SK-N-SH (cell line): ENCODE measurements at regions not wholly inside any gene's neighbourhood (a gene's known extent, or its start where the extent isn't known, plus 50 kb on each side); places are given as distances from the start of the nearest gene placed in this dataset.
A peak's percentile ranks its signal among the peaks of the same experiment; 100 is the strongest.

ENCODE experiments used
- CTCF ChIA-PET: fragments of 300-600, 350-600 bp; formaldehyde crosslinking; extraction: SDS; loops from one replicate; lab custom pipeline; 2021; lab: Yijun Ruan, JAX
- POLR2A ChIA-PET: fragments of 350-600 bp; sonication (Branson Sonifier 250); formaldehyde crosslinking; extraction: SDS; loops from one replicate; lab custom pipeline; 2020; ENCODE audit warnings: antibody characterized with exemption, inconsistent platforms; lab: Yijun Ruan, JAX
- DNase-seq: peaks from one replicate; pipeline ENCODE4 v3.0.0; 2012
- H2AFZ ChIP-seq: fragments of 200-600 bp; sonication (generic); 2 replicates; pipeline ENCODE4 v1.8.1; 2016; ENCODE audit warnings: antibody characterized with exemption, mild to moderate bottlenecking, low read depth
- H3F3A ChIP-seq: fragments of 200-600 bp; sonication (generic); replicated peaks from 2 replicates; pipeline ENCODE3; 2016; ENCODE audit warnings: antibody characterized with exemption, mild to moderate bottlenecking; ENCODE audit not compliant: insufficient read depth
- H3K27ac ChIP-seq, 2 experiments: fragments of 200-500 bp in 1 of 2; fragments of 200-600 bp in 1 of 2; sonication (Bioruptor generic) in 1 of 2; sonication (generic), shearing (Covaris generic) in 1 of 2; 2 replicates each; pipeline versions ENCODE4 v1.5.1 to v1.6.1; 2014 to 2016; ENCODE audit warnings: low read depth in 2 of 2, inconsistent platforms in 1 of 2, low read length in 1 of 2, mild to moderate bottlenecking in 1 of 2, mixed read lengths in 1 of 2
- H3K27me3 ChIP-seq: fragments of 200-600 bp; sonication (generic), shearing (Covaris generic); 2 replicates; pipeline ENCODE4 v1.6.1; 2016; ENCODE audit warnings: mixed run types; ENCODE audit not compliant: insufficient read depth
- H3K36me3 ChIP-seq, 2 experiments: fragments of 200-500 bp in 1 of 2; fragments of 200-600 bp in 1 of 2; sonication (Bioruptor generic) in 1 of 2; sonication (generic) in 1 of 2; replicated peaks in 1 of 2; 2 replicates each; pipeline versions ENCODE3 to v1.5.1; 2014 to 2016; ENCODE audit warnings: low read length in 1 of 2, mild to moderate bottlenecking in 1 of 2; ENCODE audit not compliant: insufficient read depth in 2 of 2, control insufficient read depth in 1 of 2
- H3K4me1 ChIP-seq, 2 experiments: fragments of 200-500 bp in 1 of 2; fragments of 200-600 bp in 1 of 2; sonication (Bioruptor generic) in 1 of 2; sonication (generic), shearing (Covaris generic) in 1 of 2; 2 replicates each; pipeline versions ENCODE4 v1.5.1 to v1.6.1; 2014 to 2016; ENCODE audit warnings: low read depth in 1 of 2, low read length in 1 of 2, mixed run types in 1 of 2; ENCODE audit not compliant: insufficient read depth in 2 of 2, control insufficient read depth in 1 of 2
- H3K4me2 ChIP-seq: fragments of 200-600 bp; sonication (generic), shearing (Covaris generic); 2 replicates; pipeline ENCODE4 v1.6.1; 2017; ENCODE audit warnings: mixed run types
- H3K4me3 ChIP-seq, 2 experiments: fragments of 200-500 bp in 1 of 2; fragments of 200-600 bp in 1 of 2; sonication (Bioruptor generic) in 1 of 2; sonication (generic), shearing (Covaris generic) in 1 of 2; 2 replicates each; pipeline versions ENCODE4 v1.5.1 to v1.8.1; 2014 to 2016; ENCODE audit warnings: low read depth in 2 of 2, inconsistent platforms in 1 of 2, low read length in 1 of 2, mild to moderate bottlenecking in 1 of 2, mixed read lengths in 1 of 2, moderate library complexity in 1 of 2
- H3K79me2 ChIP-seq: fragments of 200-600 bp; sonication (generic); 2 replicates; pipeline ENCODE4 v1.8.1; 2017; ENCODE audit warnings: mild to moderate bottlenecking; ENCODE audit not compliant: insufficient read depth
- H3K9ac ChIP-seq: fragments of 200-600 bp; sonication (generic); 2 replicates; pipeline ENCODE4 v1.6.1; 2017; ENCODE audit warnings: mixed run types
- H3K9me2 ChIP-seq: fragments of 200-600 bp; sonication (generic); 2 replicates; pipeline ENCODE4 v1.6.1; 2017; ENCODE audit warnings: mixed run types
- H3K9me3 ChIP-seq: fragments of 200-600 bp; sonication (generic); 2 replicates; pipeline ENCODE4 v1.6.1; 2017; ENCODE audit warnings: mixed run types, mild to moderate bottlenecking, moderate library complexity
- H4K20me1 ChIP-seq: fragments of 200-600 bp; sonication (generic); 2 replicates; pipeline ENCODE4 v1.6.1; 2017; ENCODE audit warnings: mild to moderate bottlenecking, mixed run types; ENCODE audit not compliant: insufficient read depth
- CHD2 ChIP-seq: fragments of 150-350 bp; IDR thresholded peaks from 2 replicates; pipeline ENCODE4 v1.6.1; 2018; ENCODE audit warnings: low read length; ENCODE audit not compliant: partially characterized antibody
- FOSL2 ChIP-seq: IDR thresholded peaks from 2 replicates; pipeline ENCODE4 v1.4.0; 2012; ENCODE audit warnings: low read depth, mild to moderate bottlenecking, moderate library complexity, borderline replicate concordance
- FOXM1 ChIP-seq: IDR thresholded peaks from 2 replicates; pipeline ENCODE4 v1.4.0; 2012; ENCODE audit warnings: low read depth, mild to moderate bottlenecking
- GATA2 ChIP-seq: sonication (generic); formaldehyde crosslinking; IDR thresholded peaks from 2 replicates; pipeline ENCODE4 v1.5.0; 2020; ENCODE audit warnings: mild to moderate bottlenecking, missing genetic modification reagents
- JUND ChIP-seq: IDR thresholded peaks from 2 replicates; pipeline ENCODE4 v1.4.0; 2012
- MAX ChIP-seq: IDR thresholded peaks from 2 replicates; pipeline ENCODE4 v1.4.0; 2012; ENCODE audit warnings: low read depth
- MXI1 ChIP-seq: IDR thresholded peaks from 2 replicates; pipeline ENCODE4 v1.6.1; 2012; ENCODE audit warnings: mild to moderate bottlenecking, low read depth, low read length, improper control_type of control experiment
- NRF1 ChIP-seq: IDR thresholded peaks from 2 replicates; pipeline ENCODE4 v1.6.1; 2012; ENCODE audit warnings: low read depth, mild to moderate bottlenecking, low read length
- RCOR1 ChIP-seq: fragments of 150-350 bp; IDR thresholded peaks from 2 replicates; pipeline ENCODE4 v1.6.1; 2017; ENCODE audit warnings: antibody characterized with exemption, low read length
- SMC3 ChIP-seq: IDR thresholded peaks from 2 replicates; pipeline ENCODE4 v1.6.1; 2012; ENCODE audit warnings: low read depth, low read length, improper control_type of control experiment
- TAF1 ChIP-seq: IDR thresholded peaks from 2 replicates; pipeline ENCODE4 v1.6.1; 2012; ENCODE audit warnings: low read depth, mild to moderate bottlenecking, low read length, moderate library complexity, borderline replicate concordance
- TCF12 ChIP-seq: IDR thresholded peaks from 2 replicates; pipeline ENCODE4 v1.4.0; 2012
- ZBTB33 ChIP-seq: IDR thresholded peaks from 2 replicates; pipeline ENCODE4 v1.4.0; 2012; ENCODE audit warnings: low read depth, borderline replicate concordance
- WGBS: methylation state at CpG from one replicate; pipeline ENCODE4 v1.1.6; 2017; ENCODE audit warnings: low lambda C conversion rate; 5-methylcytosine and 5-hydroxymethylcytosine counted together

GRCh38 chr7:35556515-35557471 is 138.1 kb downstream of the HERPUD2 start:
- H3K9ac ChIP-seq, result no peak overlapping the region
- 69% methylated on average over 8 of the region's 8 CpGs for WGBS
- CTCF ChIA-PET, result interaction anchor here (0.8 to 5.9 kb wide), 4 partner anchors 8 to 67 kb away, joined by 3 to 25 read pairs (median 4); no protein-coding TSS in a partner anchor
- no peak for TF ChIP-seq JUND
- TF ChIP-seq ZBTB33, result no peak
- no peak for TF ChIP-seq MXI1
- TF ChIP-seq FOXM1, result no peak
- no peak for TF ChIP-seq NRF1
- no peak for TF ChIP-seq TCF12
- no peak for TF ChIP-seq TAF1
- TF ChIP-seq MAX, result no peak
- TF ChIP-seq RCOR1, result no peak
- no peak overlapping the region for H3K27ac ChIP-seq
- peaks cover 17% of the 10 kb centered on the region; the same call in 1 of the 2 replicates for H3K27me3 ChIP-seq
- no peaks in the 10 kb centered on the region for H3K9me3 ChIP-seq
- H3K4me3 ChIP-seq, result no peak overlapping the region
- no peaks in the 10 kb centered on the region for H3K36me3 ChIP-seq
- H3K79me2 ChIP-seq, result no peaks in the 10 kb centered on the region
- H3F3A ChIP-seq, result no peaks in the 10 kb centered on the region
- peak; percentile 41 for DNase-seq
- peaks cover 0 to 10% of the 10 kb centered on the region in 2 experiments; a peak in 1 of 4 replicates for H3K4me1 ChIP-seq
- POLR2A ChIA-PET, result interaction anchor here (0.6 kb wide), 1 partner anchor 132 kb away, joined by 3 read pairs; no protein-coding TSS in a partner anchor
- H4K20me1 ChIP-seq, result no peaks in the 10 kb centered on the region
- H3K4me2 ChIP-seq, result no peak overlapping the region
- no peak overlapping the region for H2AFZ ChIP-seq
- no peaks in the 10 kb centered on the region for H3K9me2 ChIP-seq

GRCh38 chr7:35555934-35556333 is 139.0 kb downstream of the HERPUD2 start:
- Histone ChIP-seq H3K4me2 (no peak overlapping the region), H3F3A (no peaks in the 10 kb centered on the region), H3K9me3 (no peaks in the 10 kb centered on the region), H2AFZ (no peak overlapping the region), H3K79me2 (no peaks in the 10 kb centered on the region), H3K4me3 (no peak overlapping the region), H4K20me1 (no peaks in the 10 kb centered on the region), H3K9me2 (no peaks in the 10 kb centered on the region), H3K9ac (no peak overlapping the region), H3K27ac (no peak overlapping the region), H3K27me3 (peaks cover 17% of the 10 kb centered on the region; the same call in 1 of the 2 replicates), H3K36me3 (no peaks in the 10 kb centered on the region), H3K4me1 (peaks cover 0 to 12% of the 10 kb centered on the region in 2 experiments; a peak in 1 of 4 replicates)
- no peak for TF ChIP-seq CHD2
- TF ChIP-seq FOSL2, result no peak
- no peak for TF ChIP-seq GATA2 (CRISPR knock-in tag)
- TF ChIP-seq SMC3, result no peak
- 61% methylated on average over 4 of the region's 4 CpGs for WGBS
- ChIA-PET POLR2A (no interaction called here), CTCF (interaction anchor here (1.0 to 5.9 kb wide), 2 partner anchors 13 to 17 kb away, joined by 4 to 25 read pairs; no protein-coding TSS in a partner anchor)
- DNase-seq, result no peak
